HUES48 (cell line): ENCODE measurements at regions not wholly inside any gene's neighbourhood (a gene's known extent, or its start where the extent isn't known, plus 50 kb on each side); places are given as distances from the start of the nearest gene placed in this dataset.

Experiments used
- H3K27ac ChIP-seq: one replicate; pipeline ENCODE4 v1.7.0; 2013; ENCODE audit warnings: low read depth, low read length, inconsistent platforms
- H3K27me3 ChIP-seq: 2 replicates; pipeline ENCODE4 v1.6.1; 2013; ENCODE audit warnings: mild to moderate bottlenecking, low read length; ENCODE audit not compliant: control insufficient read depth, insufficient read depth
- H3K36me3 ChIP-seq: 2 replicates; pipeline ENCODE4 v1.6.1; 2013; ENCODE audit warnings: low read length; ENCODE audit not compliant: control insufficient read depth, insufficient read depth
- H3K4me1 ChIP-seq: 2 replicates; pipeline ENCODE4 v1.6.1; 2013; ENCODE audit warnings: mild to moderate bottlenecking, low read length; ENCODE audit not compliant: control insufficient read depth, insufficient read depth
- H3K4me3 ChIP-seq: 2 replicates; pipeline ENCODE4 v1.5.1; 2013; ENCODE audit warnings: mild to moderate bottlenecking, low read depth, low read length
- H3K9ac ChIP-seq: 2 replicates; pipeline ENCODE4 v1.6.1; 2013; ENCODE audit warnings: mild to moderate bottlenecking, low read depth, low read length, moderate library complexity
- H3K9me3 ChIP-seq: 2 replicates; pipeline ENCODE4 v1.6.1; 2013; ENCODE audit warnings: low read length; ENCODE audit not compliant: control insufficient read depth, insufficient read depth

- H3K4me3 ChIP-seq = no peak overlapping the region
- H3K27me3 ChIP-seq = no peaks in the 10 kb centered on the region
These were observed 413.8 kb upstream of the CDH4 start for GRCh38 chr20:60838297-60838696.

GRCh38 chr20:60840971-60841370, 411.1 kb upstream of the CDH4 start:
- Histone ChIP-seq H3K27ac (no peak overlapping the region), H3K4me3 (no peak overlapping the region), H3K36me3 (no peaks in the 10 kb centered on the region), H3K9me3 (no peaks in the 10 kb centered on the region), H3K4me1 (peaks cover 17% of the 10 kb centered on the region), H3K9ac (no peak overlapping the region), H3K27me3 (0 out of 2 replicates have a peak, but pooled peaks cover 8% of the 10 kb centered on the region)

More at GRCh38 chr20:60838297-60838696, 413.8 kb upstream of the CDH4 start:
- no peaks in the 10 kb centered on the region for H3K36me3 ChIP-seq
- no peak overlapping the region for H3K9ac ChIP-seq
- no peaks in the 10 kb centered on the region for H3K9me3 ChIP-seq
- H3K27ac ChIP-seq = no peak overlapping the region
- H3K4me1 ChIP-seq = peaks cover 10% of the 10 kb centered on the region; the same call in 1 of the 2 replicates

GRCh38 chr20:60845146-60845545, 406.9 kb upstream of the CDH4 start:
- H3K4me3 ChIP-seq = no peak overlapping the region
- no peaks in the 10 kb centered on the region for H3K9me3 ChIP-seq
- H3K36me3 ChIP-seq = no peaks in the 10 kb centered on the region
- no peak overlapping the region for H3K9ac ChIP-seq
- H3K4me1 ChIP-seq = peaks cover 6% of the 10 kb centered on the region
- no peak overlapping the region for H3K27ac ChIP-seq
- H3K27me3 ChIP-seq = 0 out of 2 replicates have a peak, but pooled peaks cover 8% of the 10 kb centered on the region

- no peak overlapping the region for H3K9ac ChIP-seq
- no peaks in the 10 kb centered on the region for H3K9me3 ChIP-seq
- no peaks in the 10 kb centered on the region for H3K4me1 ChIP-seq
- no peak overlapping the region for H3K27ac ChIP-seq
- no peaks in the 10 kb centered on the region for H3K36me3 ChIP-seq
- H3K27me3 ChIP-seq = no peaks in the 10 kb centered on the region
- no peak overlapping the region for H3K4me3 ChIP-seq
These were observed 400.0 kb upstream of the CDH4 start for GRCh38 chr20:60851826-60852704.

- no peak overlapping the region for H3K4me3 ChIP-seq
- no peaks in the 10 kb centered on the region for H3K27me3 ChIP-seq
- no peaks in the 10 kb centered on the region for H3K36me3 ChIP-seq
- H3K9ac ChIP-seq = no peak overlapping the region
- H3K27ac ChIP-seq = no peak overlapping the region
- no peaks in the 10 kb centered on the region for H3K4me1 ChIP-seq
- H3K9me3 ChIP-seq = no peaks in the 10 kb centered on the region
These were observed 394.4 kb upstream of the CDH4 start for GRCh38 chr20:60857708-60858107.

GRCh38 chr20:60862601-60863000, 389.5 kb upstream of the CDH4 start:
- Histone ChIP-seq H3K4me1 (no peaks in the 10 kb centered on the region), H3K9me3 (no peaks in the 10 kb centered on the region), H3K36me3 (no peaks in the 10 kb centered on the region), H3K27ac (no peak overlapping the region), H3K27me3 (no peaks in the 10 kb centered on the region), H3K4me3 (no peak overlapping the region), H3K9ac (no peak overlapping the region)

- no peaks in the 10 kb centered on the region for H3K4me1 ChIP-seq
- H3K27ac ChIP-seq = no peak overlapping the region
- no peaks in the 10 kb centered on the region for H3K9me3 ChIP-seq
- H3K4me3 ChIP-seq = no peak overlapping the region
- no peaks in the 10 kb centered on the region for H3K36me3 ChIP-seq
- no peak overlapping the region for H3K9ac ChIP-seq
- H3K27me3 ChIP-seq = peaks cover 4% of the 10 kb centered on the region; the same call in 1 of the 2 replicates
These were observed 388.5 kb upstream of the CDH4 start for GRCh38 chr20:60863548-60863947.

- Histone ChIP-seq H3K4me1 (no peaks in the 10 kb centered on the region), H3K9me3 (no peaks in the 10 kb centered on the region), H3K27me3 (peaks cover 4% of the 10 kb centered on the region; the same call in 1 of the 2 replicates), H3K27ac (no peak overlapping the region), H3K9ac (no peak overlapping the region), H3K36me3 (no peaks in the 10 kb centered on the region), H3K4me3 (no peak overlapping the region)
These were observed 384.5 kb upstream of the CDH4 start for GRCh38 chr20:60867589-60867988.

- Histone ChIP-seq H3K27ac (no peak overlapping the region), H3K4me1 (no peaks in the 10 kb centered on the region), H3K36me3 (no peaks in the 10 kb centered on the region), H3K27me3 (peaks cover 4% of the 10 kb centered on the region; the same call in 1 of the 2 replicates), H3K9ac (no peak overlapping the region), H3K9me3 (no peaks in the 10 kb centered on the region), H3K4me3 (no peak overlapping the region)
These were observed 383.7 kb upstream of the CDH4 start for GRCh38 chr20:60868316-60868891.

- H3K9ac ChIP-seq = no peak overlapping the region
- H3K9me3 ChIP-seq = no peaks in the 10 kb centered on the region
- no peaks in the 10 kb centered on the region for H3K36me3 ChIP-seq
- no peaks in the 10 kb centered on the region for H3K4me1 ChIP-seq
- no peak overlapping the region for H3K27ac ChIP-seq
- H3K4me3 ChIP-seq = no peak overlapping the region
- peaks cover 4% of the 10 kb centered on the region for H3K27me3 ChIP-seq
These were observed 383.0 kb upstream of the CDH4 start for GRCh38 chr20:60869087-60869486.

- Histone ChIP-seq H3K27ac (no peak overlapping the region), H3K9me3 (no peaks in the 10 kb centered on the region), H3K36me3 (no peaks in the 10 kb centered on the region), H3K4me1 (no peaks in the 10 kb centered on the region), H3K4me3 (no peak overlapping the region), H3K27me3 (peaks cover 4% of the 10 kb centered on the region), H3K9ac (no peak overlapping the region)
These were observed 382.4 kb upstream of the CDH4 start for GRCh38 chr20:60869625-60870024.
